IMR-90 (cell line): ENCODE measurements at regions not wholly inside any gene's neighbourhood (a gene's known extent, or its start where the extent isn't known, plus 50 kb on each side); places are given as distances from the start of the nearest gene placed in this dataset.

Experiments used
- CTCF ChIP-seq: conservative IDR thresholded peaks from 2 replicates; pipeline ENCODE4 v1.5.1; 2012; ENCODE audit warnings: mild to moderate bottlenecking, low read depth, low read length, improper control_type of control experiment
- POLR2A ChIP-seq: IDR thresholded peaks from 2 replicates; pipeline ENCODE4 v1.6.1; 2012; ENCODE audit warnings: mild to moderate bottlenecking, low read depth, low read length
- RFX5 ChIP-seq: IDR thresholded peaks from 2 replicates; pipeline ENCODE4 v1.8.0; 2012; ENCODE audit warnings: low read depth, mild to moderate bottlenecking, low read length, moderate library complexity
- SMC3 ChIP-seq: fragments of 150-350 bp; IDR thresholded peaks from 2 replicates; pipeline ENCODE4 v1.6.1; 2016; ENCODE audit warnings: low read depth, mild to moderate bottlenecking, antibody characterized with exemption, low read length, moderate library complexity

- TF ChIP-seq CTCF: no peak
- TF ChIP-seq POLR2A: no peak
- TF ChIP-seq RFX5: no peak
- no peak for TF ChIP-seq SMC3
These were observed 254.7 kb upstream of the NFE2L3 start for GRCh38 chr7:25897261-25897782.
